PC-3 (cell line): ENCODE measurements at regions not wholly inside any gene's neighbourhood (a gene's known extent, or its start where the extent isn't known, plus 50 kb on each side); places are given as distances from the start of the nearest gene placed in this dataset.

ENCODE experiments used
- EZH2 ChIP-seq: fragments of 300-600 bp; sonication (generic); IDR thresholded peaks from one replicate; pipeline ENCODE4 v1.6.1; 2017; ENCODE audit warnings: antibody characterized with exemption, mild to moderate bottlenecking, low read length; ENCODE audit not compliant: unreplicated experiment
- EZH2phosphoT487 ChIP-seq: fragments of 300-600 bp; sonication (generic); IDR thresholded peaks from 2 replicates; pipeline ENCODE4 v1.6.1; 2018; ENCODE audit warnings: mild to moderate bottlenecking, antibody characterized with exemption, low read length, borderline replicate concordance
- TF ChIP-seq, protein P1 (sequence below): fragments of 300-600 bp; sonication (generic); conservative IDR thresholded peaks from 2 replicates; pipeline ENCODE4 v1.5.1; 2017; ENCODE audit warnings: antibody characterized with exemption, low read depth, mild to moderate bottlenecking, low read length

DNA sequence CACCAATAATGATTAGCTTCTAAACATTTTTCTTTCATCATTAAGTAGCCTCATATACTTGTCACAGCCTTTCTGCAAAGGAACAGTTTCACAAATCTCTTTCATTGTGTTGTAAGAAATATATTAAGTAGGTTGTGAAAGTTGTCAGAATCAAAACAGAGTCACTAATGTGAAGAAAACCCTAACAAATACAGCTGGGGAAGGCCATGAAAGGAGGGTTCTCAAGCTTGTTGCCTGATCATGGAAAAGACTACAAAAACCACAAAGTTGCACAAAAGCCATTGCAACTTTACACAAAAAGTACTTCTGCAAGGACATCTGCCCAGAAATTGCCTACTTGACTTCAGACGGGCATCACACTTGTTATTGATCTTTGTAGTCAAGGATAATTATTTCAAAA, 216.1 kb downstream of the ALDH8A1 start:
- TF ChIP-seq, protein P1, sequence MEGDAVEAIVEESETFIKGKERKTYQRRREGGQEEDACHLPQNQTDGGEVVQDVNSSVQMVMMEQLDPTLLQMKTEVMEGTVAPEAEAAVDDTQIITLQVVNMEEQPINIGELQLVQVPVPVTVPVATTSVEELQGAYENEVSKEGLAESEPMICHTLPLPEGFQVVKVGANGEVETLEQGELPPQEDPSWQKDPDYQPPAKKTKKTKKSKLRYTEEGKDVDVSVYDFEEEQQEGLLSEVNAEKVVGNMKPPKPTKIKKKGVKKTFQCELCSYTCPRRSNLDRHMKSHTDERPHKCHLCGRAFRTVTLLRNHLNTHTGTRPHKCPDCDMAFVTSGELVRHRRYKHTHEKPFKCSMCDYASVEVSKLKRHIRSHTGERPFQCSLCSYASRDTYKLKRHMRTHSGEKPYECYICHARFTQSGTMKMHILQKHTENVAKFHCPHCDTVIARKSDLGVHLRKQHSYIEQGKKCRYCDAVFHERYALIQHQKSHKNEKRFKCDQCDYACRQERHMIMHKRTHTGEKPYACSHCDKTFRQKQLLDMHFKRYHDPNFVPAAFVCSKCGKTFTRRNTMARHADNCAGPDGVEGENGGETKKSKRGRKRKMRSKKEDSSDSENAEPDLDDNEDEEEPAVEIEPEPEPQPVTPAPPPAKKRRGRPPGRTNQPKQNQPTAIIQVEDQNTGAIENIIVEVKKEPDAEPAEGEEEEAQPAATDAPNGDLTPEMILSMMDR = no peak
- no peak for TF ChIP-seq EZH2phosphoT487
- no peak for TF ChIP-seq EZH2
